ENCODE measurements at regions not wholly inside any gene's neighbourhood (a gene's known extent, or its start where the extent isn't known, plus 50 kb on each side); places are given as distances from the start of the nearest gene placed in this dataset.

- Histone ChIP-seq H3K27me3 (ENCODE audit: control insufficient read depth in 3 of 3, insufficient read depth in 3 of 3, low read length in 2 of 3) (no peaks in the 10 kb centered on the region), H3K9me3 (ENCODE audit: control insufficient read depth in 4 of 4, insufficient read depth in 3 of 4, low read length in 3 of 4) (peaks cover 0 to 3% (median 0%) of the 10 kb centered on the region in 4 donors), H3K9ac (ENCODE audit: insufficient read depth in 1 of 2, low read length in 2 of 2) (no peak overlapping the region), H3K27ac (ENCODE audit: low read depth in 1 of 2, low read length in 1 of 2) (no peak overlapping the region), H3K4me1 (ENCODE audit: control insufficient read depth in 5 of 5, insufficient read depth in 5 of 5, low read length in 5 of 5) (no peaks in the 10 kb centered on the region), H3K36me3 (ENCODE audit: control insufficient read depth in 4 of 4, insufficient read depth in 4 of 4, low read length in 4 of 4) (no peaks in the 10 kb centered on the region), H3K4me3 (no peak overlapping the region)
- ATAC-seq (ENCODE audit: insufficient read depth, low FRiP score): no peak
- DNase-seq: no peak
- TF ChIP-seq, protein P1, sequence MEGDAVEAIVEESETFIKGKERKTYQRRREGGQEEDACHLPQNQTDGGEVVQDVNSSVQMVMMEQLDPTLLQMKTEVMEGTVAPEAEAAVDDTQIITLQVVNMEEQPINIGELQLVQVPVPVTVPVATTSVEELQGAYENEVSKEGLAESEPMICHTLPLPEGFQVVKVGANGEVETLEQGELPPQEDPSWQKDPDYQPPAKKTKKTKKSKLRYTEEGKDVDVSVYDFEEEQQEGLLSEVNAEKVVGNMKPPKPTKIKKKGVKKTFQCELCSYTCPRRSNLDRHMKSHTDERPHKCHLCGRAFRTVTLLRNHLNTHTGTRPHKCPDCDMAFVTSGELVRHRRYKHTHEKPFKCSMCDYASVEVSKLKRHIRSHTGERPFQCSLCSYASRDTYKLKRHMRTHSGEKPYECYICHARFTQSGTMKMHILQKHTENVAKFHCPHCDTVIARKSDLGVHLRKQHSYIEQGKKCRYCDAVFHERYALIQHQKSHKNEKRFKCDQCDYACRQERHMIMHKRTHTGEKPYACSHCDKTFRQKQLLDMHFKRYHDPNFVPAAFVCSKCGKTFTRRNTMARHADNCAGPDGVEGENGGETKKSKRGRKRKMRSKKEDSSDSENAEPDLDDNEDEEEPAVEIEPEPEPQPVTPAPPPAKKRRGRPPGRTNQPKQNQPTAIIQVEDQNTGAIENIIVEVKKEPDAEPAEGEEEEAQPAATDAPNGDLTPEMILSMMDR (IDR thresholded peaks at IDR 0.05; ENCODE audit: control extremely low read depth, extremely low read depth): no peak
- 98 to 100% methylated on average over 2 of the region's 2 CpGs for WGBS, 2 donors
These were observed 181.9 kb downstream of the HDGFL1 start for GRCh38 chr6:22751223-22751622.

- Histone ChIP-seq H3K9ac (ENCODE audit: insufficient read depth in 1 of 2, low read length in 2 of 2) (no peak overlapping the region), H3K36me3 (ENCODE audit: control insufficient read depth in 4 of 4, insufficient read depth in 4 of 4, low read length in 4 of 4) (no peaks in the 10 kb centered on the region), H3K4me1 (ENCODE audit: control insufficient read depth in 5 of 5, insufficient read depth in 5 of 5, low read length in 5 of 5) (no peaks in the 10 kb centered on the region), H3K9me3 (ENCODE audit: control insufficient read depth in 4 of 4, insufficient read depth in 3 of 4, low read length in 3 of 4) (peaks cover 0 to 3% (median 0%) of the 10 kb centered on the region in 4 donors), H3K27ac (ENCODE audit: low read depth in 1 of 2, low read length in 1 of 2) (no peak overlapping the region), H3K27me3 (ENCODE audit: control insufficient read depth in 3 of 3, insufficient read depth in 3 of 3, low read length in 2 of 3) (no peaks in the 10 kb centered on the region), H3K4me3 (no peak overlapping the region)
- 92 to 95% methylated on average over 2 of the region's 2 CpGs for WGBS, 2 donors
- DNase-seq (no peak), ATAC-seq (ENCODE audit: insufficient read depth, low FRiP score) (no peak)
- TF ChIP-seq, protein P1 (IDR thresholded peaks at IDR 0.05; ENCODE audit: control extremely low read depth, extremely low read depth): no peak
These were observed 183.2 kb downstream of the HDGFL1 start for GRCh38 chr6:22752522-22752921.

DNA sequence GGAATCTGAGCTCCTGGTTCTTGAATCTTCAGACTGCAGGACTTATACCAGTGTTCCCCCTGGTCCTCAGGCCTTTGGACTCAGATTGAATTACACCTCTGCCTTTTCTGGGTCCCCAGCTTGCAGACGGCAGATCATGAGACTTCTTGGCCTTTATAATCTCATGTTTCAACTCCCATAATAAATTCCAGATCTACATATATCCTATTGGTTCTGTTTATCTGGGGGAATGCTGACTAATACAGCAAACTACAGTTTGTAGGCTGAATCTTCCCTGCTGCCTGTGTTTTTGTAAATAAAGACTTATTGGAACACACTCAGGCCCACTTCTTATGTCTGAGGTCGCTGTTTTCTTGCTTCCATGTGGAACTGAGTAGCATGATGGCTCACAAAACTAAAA, 184.7 kb downstream of the HDGFL1 start:
- TF ChIP-seq, protein P1 (IDR thresholded peaks at IDR 0.05; ENCODE audit: control extremely low read depth, extremely low read depth): no peak
- H3K27me3 ChIP-seq (ENCODE audit: control insufficient read depth in 3 of 3, insufficient read depth in 3 of 3, low read length in 2 of 3): no peaks in the 10 kb centered on the region
- DNase-seq (no peak), ATAC-seq (ENCODE audit: insufficient read depth, low FRiP score) (no peak)
- no peaks in the 10 kb centered on the region for H3K36me3 ChIP-seq (ENCODE audit: control insufficient read depth in 4 of 4, insufficient read depth in 4 of 4, low read length in 4 of 4)
- peaks cover 0 to 3% (median 0%) of the 10 kb centered on the region in 4 donors for H3K9me3 ChIP-seq (ENCODE audit: control insufficient read depth in 4 of 4, insufficient read depth in 3 of 4, low read length in 3 of 4)
- H3K9ac ChIP-seq (ENCODE audit: insufficient read depth in 1 of 2, low read length in 2 of 2): no peak overlapping the region
- H3K27ac ChIP-seq (ENCODE audit: low read depth in 1 of 2, low read length in 1 of 2): no peak overlapping the region
- H3K4me1 ChIP-seq (ENCODE audit: control insufficient read depth in 5 of 5, insufficient read depth in 5 of 5, low read length in 5 of 5): no peaks in the 10 kb centered on the region
- no peak overlapping the region for H3K4me3 ChIP-seq
- 40 to 64% methylated on average over 2 of the region's 2 CpGs for WGBS, 2 donors

- H3K4me3 ChIP-seq: no peak overlapping the region
- H3K4me1 ChIP-seq (ENCODE audit: control insufficient read depth in 5 of 5, insufficient read depth in 5 of 5, low read length in 5 of 5): no peaks in the 10 kb centered on the region
- TF ChIP-seq, protein P1 (IDR thresholded peaks at IDR 0.05; ENCODE audit: control extremely low read depth, extremely low read depth): no peak
- DNase-seq (no peak), ATAC-seq (ENCODE audit: insufficient read depth, low FRiP score) (no peak)
- H3K27me3 ChIP-seq (ENCODE audit: control insufficient read depth in 3 of 3, insufficient read depth in 3 of 3, low read length in 2 of 3): no peaks in the 10 kb centered on the region
- no peak overlapping the region for H3K27ac ChIP-seq (ENCODE audit: low read depth in 1 of 2, low read length in 1 of 2)
- no peak overlapping the region for H3K9ac ChIP-seq (ENCODE audit: insufficient read depth in 1 of 2, low read length in 2 of 2)
- H3K9me3 ChIP-seq (ENCODE audit: control insufficient read depth in 4 of 4, insufficient read depth in 3 of 4, low read length in 3 of 4): peaks cover 0 to 3% (median 0%) of the 10 kb centered on the region in 4 donors
- H3K36me3 ChIP-seq (ENCODE audit: control insufficient read depth in 4 of 4, insufficient read depth in 4 of 4, low read length in 4 of 4): no peaks in the 10 kb centered on the region
- 66 to 70% methylated on average over 4 of the region's 4 CpGs for WGBS, 2 donors
These were observed 186.2 kb downstream of the HDGFL1 start for GRCh38 chr6:22755605-22756004.

Data from lung (tissue), 11 donors.